SIG-M5 treated with dmso at 0.1 percent for 504 hours (cell line): ENCODE measurements at regions not wholly inside any gene's neighbourhood (a gene's known extent, or its start where the extent isn't known, plus 50 kb on each side); places are given as distances from the start of the nearest gene placed in this dataset.
"Not testable (repeated sequence)": the region's sequence is repeated elsewhere in the genome, so short reads cannot be mapped to it uniquely, and the experiment has no call there.

Experiments used
- DNase-seq: peaks from one replicate; lab custom pipeline; 2025; ENCODE audit not compliant: unreplicated experiment; lab: John Stamatoyannopoulos, UW

GRCh38 chr9:106039151-106039935 lies 345.0 kb downstream of the TMEM38B start:
- DNase-seq, result no peak

GRCh38 chr9:106041920-106042319 lies 347.6 kb downstream of the TMEM38B start:
- not testable (repeated sequence) for DNase-seq

GRCh38 chr9:106051545-106051944 lies 357.2 kb downstream of the TMEM38B start:
- no peak for DNase-seq

GRCh38 chr9:106052166-106052565 lies 357.8 kb downstream of the TMEM38B start:
- DNase-seq, result no peak

- DNase-seq, result no peak
These were observed 358.4 kb downstream of the TMEM38B start for GRCh38 chr9:106052735-106053134.

GRCh38 chr9:106056328-106056727 lies 362.0 kb downstream of the TMEM38B start:
- no peak for DNase-seq

GRCh38 chr9:106058460-106058859 lies 364.1 kb downstream of the TMEM38B start:
- no peak for DNase-seq

GRCh38 chr9:106059886-106060285 lies 365.5 kb downstream of the TMEM38B start:
- DNase-seq, result no peak

GRCh38 chr9:106060885-106061284 lies 366.5 kb downstream of the TMEM38B start:
- DNase-seq, result no peak

GRCh38 chr9:106062250-106062649 lies 367.9 kb downstream of the TMEM38B start:
- no peak for DNase-seq

GRCh38 chr9:106065136-106065535 lies 370.8 kb downstream of the TMEM38B start:
- no peak for DNase-seq

GRCh38 chr9:106065579-106066214 lies 371.4 kb downstream of the TMEM38B start:
- no peak for DNase-seq

- no peak for DNase-seq
These were observed 372.7 kb downstream of the TMEM38B start for GRCh38 chr9:106066940-106067524.

GRCh38 chr9:106069241-106069640 lies 374.9 kb downstream of the TMEM38B start:
- no peak for DNase-seq

- no peak for DNase-seq
These were observed 378.1 kb downstream of the TMEM38B start for GRCh38 chr9:106072421-106072820.

- DNase-seq, result no peak
These were observed 379.7 kb downstream of the TMEM38B start for GRCh38 chr9:106074006-106074405.

- no peak for DNase-seq
These were observed 381.1 kb downstream of the TMEM38B start for GRCh38 chr9:106075236-106075959.

GRCh38 chr9:106075960-106076327 lies 381.6 kb downstream of the TMEM38B start:
- no peak for DNase-seq

GRCh38 chr9:106076711-106077110 lies 382.4 kb downstream of the TMEM38B start:
- DNase-seq, result no peak

GRCh38 chr9:106077731-106078130 lies 383.4 kb downstream of the TMEM38B start:
- DNase-seq, result no peak

- DNase-seq, result no peak
These were observed 388.3 kb downstream of the TMEM38B start for GRCh38 chr9:106082621-106083020.

GRCh38 chr9:106084702-106085101 lies 390.4 kb downstream of the TMEM38B start:
- no peak for DNase-seq
